ENCODE measurements at regions not wholly inside any gene's neighbourhood (a gene's known extent, or its start where the extent isn't known, plus 50 kb on each side); places are given as distances from the start of the nearest gene placed in this dataset.

GRCh38 chr1:112772781-112773180 is 57.6 kb upstream of the PPM1J start:
- no peak overlapping the region for H3K4me3 ChIP-seq (ENCODE audit: low read depth, low read length)
- H3K27ac ChIP-seq, result no peak overlapping the region
- H3K4me2 ChIP-seq (ENCODE audit: low read length), result no peak overlapping the region
- no peaks in the 10 kb centered on the region for H3K9me3 ChIP-seq (ENCODE audit: control insufficient read depth, low read length)
- H3K36me3 ChIP-seq (ENCODE audit: control insufficient read depth, insufficient read depth, low read length), result no peaks in the 10 kb centered on the region
- no peak overlapping the region for H2AFZ ChIP-seq
- no peak for TF ChIP-seq CTCF (IDR thresholded peaks at IDR 0.05)
- H3K27me3 ChIP-seq (ENCODE audit: control insufficient read depth, insufficient read depth, low read length), result no peaks in the 10 kb centered on the region
- no peaks in the 10 kb centered on the region for H3K79me2 ChIP-seq
- no peak overlapping the region for H3K9ac ChIP-seq
- H3K4me1 ChIP-seq, result no peaks in the 10 kb centered on the region

- Histone ChIP-seq H3K4me2 (ENCODE audit: low read length) (no peak overlapping the region), H3K36me3 (ENCODE audit: control insufficient read depth, insufficient read depth, low read length) (no peaks in the 10 kb centered on the region), H2AFZ (no peak overlapping the region), H3K79me2 (no peaks in the 10 kb centered on the region), H3K4me1 (no peaks in the 10 kb centered on the region), H3K27ac (no peak overlapping the region), H3K4me3 (ENCODE audit: low read depth, low read length) (no peak overlapping the region), H3K9me3 (ENCODE audit: control insufficient read depth, low read length) (no peaks in the 10 kb centered on the region), H3K27me3 (ENCODE audit: control insufficient read depth, insufficient read depth, low read length) (no peaks in the 10 kb centered on the region), H3K9ac (no peak overlapping the region)
- TF ChIP-seq CTCF (IDR thresholded peaks at IDR 0.05), result no peak
Observed at GRCh38 chr1:112770724-112771123, 55.6 kb upstream of the PPM1J start.

GRCh38 chr1:112769611-112770010 is 54.5 kb upstream of the PPM1J start:
- TF ChIP-seq CTCF (IDR thresholded peaks at IDR 0.05), result no peak
- Histone ChIP-seq H3K4me1 (no peaks in the 10 kb centered on the region), H3K4me2 (ENCODE audit: low read length) (no peak overlapping the region), H3K27me3 (ENCODE audit: control insufficient read depth, insufficient read depth, low read length) (no peaks in the 10 kb centered on the region), H3K79me2 (no peaks in the 10 kb centered on the region), H3K36me3 (ENCODE audit: control insufficient read depth, insufficient read depth, low read length) (no peaks in the 10 kb centered on the region), H2AFZ (no peak overlapping the region), H3K9ac (no peak overlapping the region), H3K9me3 (ENCODE audit: control insufficient read depth, low read length) (no peaks in the 10 kb centered on the region), H3K27ac (no peak overlapping the region), H3K4me3 (ENCODE audit: low read depth, low read length) (no peak overlapping the region)

GRCh38 chr1:112767646-112768045 is 52.5 kb upstream of the PPM1J start:
- Histone ChIP-seq H3K36me3 (ENCODE audit: control insufficient read depth, insufficient read depth, low read length) (no peaks in the 10 kb centered on the region), H3K27ac (no peak overlapping the region), H3K9ac (no peak overlapping the region), H3K4me2 (ENCODE audit: low read length) (no peak overlapping the region), H3K4me1 (no peaks in the 10 kb centered on the region), H2AFZ (no peak overlapping the region), H3K9me3 (ENCODE audit: control insufficient read depth, low read length) (no peaks in the 10 kb centered on the region), H3K4me3 (ENCODE audit: low read depth, low read length) (no peak overlapping the region), H3K27me3 (ENCODE audit: control insufficient read depth, insufficient read depth, low read length) (no peaks in the 10 kb centered on the region), H3K79me2 (no peaks in the 10 kb centered on the region)
- no peak for TF ChIP-seq CTCF (IDR thresholded peaks at IDR 0.05)

All from parathyroid adenoma (tissue), 2 donors.